ENCODE measurements at regions not wholly inside any gene's neighbourhood (a gene's known extent, or its start where the extent isn't known, plus 50 kb on each side); places are given as distances from the start of the nearest gene placed in this dataset.
"Not testable (repeated sequence)": the region's sequence is repeated elsewhere in the genome, so short reads cannot be mapped to it uniquely, and the experiment has no call there.

GRCh38 chr7:52764492-52765169 is 270.8 kb upstream of the POM121L12 start:
- Mint-ChIP-seq H3K9me3 (peaks cover 9% of the 10 kb centered on the region), H3K27ac (no peak overlapping the region), H3K27me3 (no peaks in the 10 kb centered on the region), H3K36me3 (no peaks in the 10 kb centered on the region), H3K4me3 (no peak overlapping the region), H3K4me1 (no peaks in the 10 kb centered on the region)

DNA sequence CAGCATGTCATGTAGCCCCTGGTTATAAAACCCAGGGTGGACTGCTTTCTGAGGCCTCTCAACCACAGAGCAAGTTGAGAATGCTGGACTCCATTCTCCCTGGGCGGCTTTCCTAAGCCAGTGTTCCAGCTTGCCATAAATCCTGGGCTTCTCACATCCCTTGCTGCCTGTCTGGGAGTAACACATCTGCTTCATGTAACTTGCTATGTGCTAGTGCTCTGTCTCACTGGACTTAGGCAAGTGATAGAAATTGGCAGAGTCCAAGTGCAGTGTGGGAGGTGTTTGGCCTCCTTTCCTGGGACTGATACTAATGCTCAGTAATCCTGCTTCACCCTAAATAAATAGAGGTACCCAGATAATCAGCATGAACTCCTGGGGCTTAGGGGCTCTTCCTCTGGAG is 277.1 kb upstream of the POM121L12 start:
- H3K27me3 Mint-ChIP-seq: no peaks in the 10 kb centered on the region
- H3K9me3 Mint-ChIP-seq: peaks cover 7% of the 10 kb centered on the region
- H3K4me1 Mint-ChIP-seq: no peaks in the 10 kb centered on the region
- no peaks in the 10 kb centered on the region for H3K36me3 Mint-ChIP-seq
- H3K4me3 Mint-ChIP-seq: no peak overlapping the region
- H3K27ac Mint-ChIP-seq: no peak overlapping the region

GRCh38 chr7:52753855-52754254 is 281.6 kb upstream of the POM121L12 start:
- Mint-ChIP-seq H3K27ac (no peak overlapping the region), H3K27me3 (no peaks in the 10 kb centered on the region), H3K9me3 (peaks cover 4% of the 10 kb centered on the region), H3K36me3 (no peaks in the 10 kb centered on the region), H3K4me3 (no peak overlapping the region), H3K4me1 (no peaks in the 10 kb centered on the region)

- H3K9me3 Mint-ChIP-seq: peaks cover 4% of the 10 kb centered on the region
- H3K27me3 Mint-ChIP-seq: no peaks in the 10 kb centered on the region
- H3K36me3 Mint-ChIP-seq: no peaks in the 10 kb centered on the region
- H3K4me3 Mint-ChIP-seq: no peak overlapping the region
- H3K4me1 Mint-ChIP-seq: no peaks in the 10 kb centered on the region
- no peak overlapping the region for H3K27ac Mint-ChIP-seq
These were observed 282.5 kb upstream of the POM121L12 start for GRCh38 chr7:52752891-52753290.

- H3K27me3 Mint-ChIP-seq: no peaks in the 10 kb centered on the region
- H3K4me3 Mint-ChIP-seq: no peak overlapping the region
- H3K27ac Mint-ChIP-seq: no peak overlapping the region
- H3K36me3 Mint-ChIP-seq: no peaks in the 10 kb centered on the region
- H3K4me1 Mint-ChIP-seq: no peaks in the 10 kb centered on the region
- peaks cover 6% of the 10 kb centered on the region for H3K9me3 Mint-ChIP-seq
These were observed 285.6 kb upstream of the POM121L12 start for GRCh38 chr7:52749880-52750279.

DNA sequence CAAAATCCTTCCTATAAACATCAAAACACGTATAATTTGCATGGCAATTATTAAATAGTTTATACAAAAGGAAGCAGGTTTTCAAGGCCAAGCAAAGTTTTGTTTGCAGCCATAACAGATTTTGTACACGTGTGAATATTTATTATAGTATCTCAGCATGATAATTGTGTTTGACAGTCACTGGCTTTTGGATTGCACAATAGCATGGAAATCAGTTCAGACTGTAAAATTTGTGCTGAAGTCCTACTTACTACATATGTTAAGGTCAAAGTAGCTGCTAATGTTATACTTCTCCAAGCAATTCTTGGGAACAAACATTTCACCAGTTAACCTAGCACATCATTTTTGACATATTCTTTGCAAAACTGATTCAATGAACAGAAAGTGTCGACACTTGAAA is 287.6 kb upstream of the POM121L12 start:
- no peak overlapping the region for H3K4me3 Mint-ChIP-seq
- H3K4me1 Mint-ChIP-seq: no peaks in the 10 kb centered on the region
- H3K9me3 Mint-ChIP-seq: peaks cover 10% of the 10 kb centered on the region
- no peak overlapping the region for H3K27ac Mint-ChIP-seq
- no peaks in the 10 kb centered on the region for H3K27me3 Mint-ChIP-seq
- H3K36me3 Mint-ChIP-seq: no peaks in the 10 kb centered on the region

- H3K36me3 Mint-ChIP-seq: no peaks in the 10 kb centered on the region
- no peak overlapping the region for H3K4me3 Mint-ChIP-seq
- H3K4me1 Mint-ChIP-seq: no peaks in the 10 kb centered on the region
- H3K27ac Mint-ChIP-seq: no peak overlapping the region
- no peaks in the 10 kb centered on the region for H3K27me3 Mint-ChIP-seq
- H3K9me3 Mint-ChIP-seq: peaks cover 15% of the 10 kb centered on the region
These were observed 293.7 kb upstream of the POM121L12 start for GRCh38 chr7:52741670-52742290.

DNA sequence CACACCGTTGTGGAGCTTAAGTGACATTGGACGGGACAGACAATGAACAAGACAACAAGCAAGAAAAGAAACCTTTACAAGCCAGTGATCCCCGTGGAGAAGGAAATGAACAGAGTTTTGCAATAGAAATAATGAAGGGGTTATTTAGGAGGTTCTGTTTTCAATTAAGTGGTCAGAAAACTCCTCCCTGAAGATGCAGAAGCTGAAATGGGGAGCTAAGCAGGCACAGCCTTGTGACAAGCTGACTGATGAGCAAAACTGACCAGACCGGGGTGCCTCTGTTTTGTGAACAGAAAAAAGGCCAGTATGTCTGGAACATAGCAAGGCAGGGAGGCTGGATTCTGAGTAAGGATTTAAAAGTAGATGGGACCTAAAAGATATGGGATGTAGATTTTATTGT is 299.8 kb upstream of the POM121L12 start:
- no peaks in the 10 kb centered on the region for H3K4me1 Mint-ChIP-seq
- no peaks in the 10 kb centered on the region for H3K36me3 Mint-ChIP-seq
- H3K9me3 Mint-ChIP-seq: peaks cover 13% of the 10 kb centered on the region
- no peaks in the 10 kb centered on the region for H3K27me3 Mint-ChIP-seq
- no peak overlapping the region for H3K4me3 Mint-ChIP-seq
- no peak overlapping the region for H3K27ac Mint-ChIP-seq

GRCh38 chr7:52728683-52729082 is 306.8 kb upstream of the POM121L12 start:
- peaks cover 27% of the 10 kb centered on the region for H3K9me3 Mint-ChIP-seq
- H3K4me1 Mint-ChIP-seq, H3K27me3 Mint-ChIP-seq, H3K4me3 Mint-ChIP-seq, H3K36me3 Mint-ChIP-seq, H3K27ac Mint-ChIP-seq: not testable (repeated sequence)

- no peak overlapping the region for H3K4me3 Mint-ChIP-seq
- no peak overlapping the region for H3K27ac Mint-ChIP-seq
- H3K27me3 Mint-ChIP-seq: no peaks in the 10 kb centered on the region
- no peaks in the 10 kb centered on the region for H3K4me1 Mint-ChIP-seq
- no peaks in the 10 kb centered on the region for H3K36me3 Mint-ChIP-seq
- peaks cover 27% of the 10 kb centered on the region for H3K9me3 Mint-ChIP-seq
These were observed 307.8 kb upstream of the POM121L12 start for GRCh38 chr7:52727632-52728031.

DNA sequence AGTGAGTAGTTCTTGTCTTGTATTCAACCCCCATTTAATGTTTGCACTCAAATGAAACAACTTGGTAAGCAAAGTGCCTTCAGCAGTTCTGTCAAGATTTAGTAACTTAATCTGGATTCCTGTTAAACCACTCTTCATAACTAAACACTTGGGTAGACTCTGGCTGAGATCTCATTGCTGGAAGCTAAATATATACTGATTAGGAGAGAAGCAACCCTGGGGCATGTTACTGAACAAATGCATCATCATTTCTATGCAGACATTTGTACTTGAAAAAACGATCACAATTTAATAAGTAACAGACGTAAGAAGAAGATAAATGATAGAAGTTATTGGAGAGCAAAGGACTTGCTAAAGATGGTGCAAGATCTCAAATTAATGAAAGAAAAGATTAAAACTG is 308.4 kb upstream of the POM121L12 start:
- no peaks in the 10 kb centered on the region for H3K27me3 Mint-ChIP-seq
- no peaks in the 10 kb centered on the region for H3K36me3 Mint-ChIP-seq

GRCh38 chr7:52726493-52726892 is 308.9 kb upstream of the POM121L12 start:
- H3K27me3 Mint-ChIP-seq: no peaks in the 10 kb centered on the region
- peaks cover 19% of the 10 kb centered on the region for H3K9me3 Mint-ChIP-seq
- no peaks in the 10 kb centered on the region for H3K4me1 Mint-ChIP-seq
- H3K27ac Mint-ChIP-seq: no peak overlapping the region
- no peaks in the 10 kb centered on the region for H3K36me3 Mint-ChIP-seq
- H3K4me3 Mint-ChIP-seq: no peak overlapping the region

More for the DNA sequence above, 308.4 kb upstream of the POM121L12 start:
- no peak overlapping the region for H3K27ac Mint-ChIP-seq
- H3K4me3 Mint-ChIP-seq: no peak overlapping the region
- H3K4me1 Mint-ChIP-seq: no peaks in the 10 kb centered on the region
- peaks cover 23% of the 10 kb centered on the region for H3K9me3 Mint-ChIP-seq

DNA sequence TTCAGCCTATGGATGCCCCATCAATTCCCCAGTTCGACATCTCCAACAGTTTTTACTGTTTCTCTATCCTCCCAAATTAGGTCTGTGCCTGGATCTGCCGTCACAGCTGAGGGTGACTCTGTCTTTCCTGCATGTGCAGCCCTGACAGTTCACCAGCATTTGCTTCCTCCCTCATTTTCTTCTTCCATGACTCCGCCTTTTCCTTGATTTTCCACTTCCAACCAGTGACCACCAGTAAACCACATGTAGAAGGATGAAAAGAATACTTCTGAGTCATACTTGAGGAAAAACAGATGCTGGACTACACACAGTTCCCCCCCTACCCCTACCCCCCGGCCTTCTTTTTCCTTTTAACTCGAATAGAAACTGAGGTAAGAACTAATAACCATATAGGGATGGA is 311.8 kb upstream of the POM121L12 start:
- Mint-ChIP-seq H3K4me3 (no peak overlapping the region), H3K4me1 (no peaks in the 10 kb centered on the region), H3K27ac (no peak overlapping the region), H3K27me3 (no peaks in the 10 kb centered on the region), H3K9me3 (peaks cover 19% of the 10 kb centered on the region), H3K36me3 (no peaks in the 10 kb centered on the region)

DNA sequence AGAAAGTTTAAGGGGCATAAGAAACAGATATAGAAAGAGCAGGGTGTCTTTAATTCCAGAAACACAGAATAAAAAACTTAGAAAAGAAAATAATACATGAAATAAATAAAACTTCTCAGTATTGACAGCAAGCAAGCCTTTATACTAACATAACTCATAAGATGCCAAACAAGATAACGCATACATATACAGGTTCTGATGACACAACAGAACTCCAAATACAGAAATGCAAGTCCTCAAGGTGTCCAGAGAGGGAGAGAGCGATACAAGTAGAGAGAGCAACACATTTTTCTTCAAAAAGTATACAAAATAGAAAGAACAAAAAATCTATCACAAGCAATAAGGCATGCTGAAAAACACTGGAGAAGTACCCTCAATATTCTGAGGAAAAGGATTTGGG is 314.6 kb upstream of the POM121L12 start:
- Mint-ChIP-seq H3K36me3 (no peaks in the 10 kb centered on the region), H3K4me3 (no peak overlapping the region), H3K4me1 (no peaks in the 10 kb centered on the region), H3K27me3 (no peaks in the 10 kb centered on the region), H3K27ac (no peak overlapping the region), H3K9me3 (peaks cover 9% of the 10 kb centered on the region)

- Mint-ChIP-seq H3K4me3 (no peak overlapping the region), H3K36me3 (no peaks in the 10 kb centered on the region), H3K4me1 (no peaks in the 10 kb centered on the region), H3K9me3 (peaks cover 11% of the 10 kb centered on the region), H3K27me3 (no peaks in the 10 kb centered on the region), H3K27ac (no peak overlapping the region)
These were observed 315.8 kb upstream of the POM121L12 start for GRCh38 chr7:52719677-52720076.

DNA sequence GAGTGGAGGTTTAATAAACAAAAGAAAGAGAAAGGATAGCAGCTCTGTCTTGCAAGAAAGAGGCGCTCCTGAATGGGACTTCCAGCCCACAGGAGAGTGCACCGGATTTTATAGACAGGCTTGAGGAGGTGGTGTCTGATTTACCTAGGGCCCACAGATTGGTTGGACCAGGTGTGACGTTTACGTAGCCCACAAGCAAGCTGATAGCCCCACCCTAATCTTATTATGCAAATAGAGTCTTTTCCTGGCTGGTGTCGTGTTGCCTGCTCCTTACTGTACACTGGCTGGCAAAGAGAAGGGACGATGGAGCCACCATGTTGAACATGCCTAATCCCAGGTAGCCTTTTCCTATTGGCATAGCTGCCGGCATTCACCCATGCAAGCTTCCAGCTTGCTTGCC is 319.7 kb upstream of the POM121L12 start:
- Mint-ChIP-seq H3K9me3 (peaks cover 22% of the 10 kb centered on the region), H3K27me3 (no peaks in the 10 kb centered on the region), H3K27ac (no peak overlapping the region), H3K36me3 (no peaks in the 10 kb centered on the region), H3K4me3 (no peak overlapping the region), H3K4me1 (no peaks in the 10 kb centered on the region)

DNA sequence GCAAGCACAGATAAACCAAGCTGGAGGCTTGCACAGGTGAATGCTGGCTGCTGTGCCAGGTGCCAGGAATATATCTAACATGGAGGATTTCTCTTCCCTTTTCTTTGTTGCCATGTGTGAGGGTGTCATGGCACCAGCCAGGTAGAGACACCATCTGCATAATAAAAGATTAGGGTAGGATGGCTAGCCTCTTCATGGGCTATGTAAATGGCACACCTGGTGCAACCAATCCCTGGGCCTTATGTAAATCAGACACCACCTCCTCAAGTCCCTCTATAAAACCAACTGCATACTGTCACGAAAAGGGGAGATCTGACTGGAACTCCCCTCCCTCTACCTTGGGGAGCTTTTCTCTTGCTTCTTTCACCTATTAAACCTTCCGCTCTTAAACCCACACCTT is 322.5 kb upstream of the POM121L12 start:
- Mint-ChIP-seq H3K27ac (no peak overlapping the region), H3K9me3 (peaks cover 31% of the 10 kb centered on the region), H3K4me1 (no peaks in the 10 kb centered on the region), H3K27me3 (no peaks in the 10 kb centered on the region), H3K36me3 (no peaks in the 10 kb centered on the region), H3K4me3 (no peak overlapping the region)
